NB4 (cell line): ENCODE measurements at regions not wholly inside any gene's neighbourhood (a gene's known extent, or its start where the extent isn't known, plus 50 kb on each side); places are given as distances from the start of the nearest gene placed in this dataset.

Experiments used
- DNase-seq: peaks from one replicate; pipeline ENCODE4 v3.0.0; 2010; ENCODE audit warnings: low read depth
- H3K4me3 ChIP-seq: one replicate; pipeline ENCODE4 v1.5.1; 2011; ENCODE audit warnings: mild to moderate bottlenecking, low read depth, low read length, moderate library complexity
- CTCF ChIP-seq: IDR thresholded peaks from one replicate; pipeline ENCODE4 v1.5.1; 2012; ENCODE audit warnings: low read depth, low read length
- MAX ChIP-seq: IDR thresholded peaks from 2 replicates; pipeline ENCODE4 v1.6.1; 2011; ENCODE audit warnings: low read depth, low read length
- MYC ChIP-seq: IDR thresholded peaks from 2 replicates; pipeline ENCODE4 v1.6.1; 2011; ENCODE audit warnings: low read depth, low read length
- POLR2A ChIP-seq: IDR thresholded peaks from 2 replicates; pipeline ENCODE4 v1.6.1; 2011; ENCODE audit warnings: mild to moderate bottlenecking; ENCODE audit not compliant: insufficient read length; ENCODE audit errors: extremely low read depth

GRCh38 chr5:116897291-116897690 is 322.7 kb upstream of the SEMA6A start:
- H3K4me3 ChIP-seq, result no peak overlapping the region
- TF ChIP-seq MAX, result no peak
- no peak for TF ChIP-seq POLR2A
- TF ChIP-seq MYC, result no peak
- no peak for TF ChIP-seq CTCF
- no peak for DNase-seq

- TF ChIP-seq CTCF (no peak), MYC (no peak), MAX (no peak)
- no peak overlapping the region for H3K4me3 ChIP-seq
- DNase-seq, result no peak
These were observed 321.4 kb upstream of the SEMA6A start for GRCh38 chr5:116896001-116896400.

GRCh38 chr5:116892993-116893392 is 318.4 kb upstream of the SEMA6A start:
- no peak for DNase-seq
- TF ChIP-seq MYC (no peak), MAX (no peak), POLR2A (no peak), CTCF (no peak)
- no peak overlapping the region for H3K4me3 ChIP-seq

GRCh38 chr5:116887104-116887503 is 312.5 kb upstream of the SEMA6A start:
- H3K4me3 ChIP-seq, result no peak overlapping the region
- no peak for DNase-seq
- TF ChIP-seq CTCF, result no peak
- TF ChIP-seq MYC, result no peak
- no peak for TF ChIP-seq MAX
- no peak for TF ChIP-seq POLR2A

- H3K4me3 ChIP-seq, result no peak overlapping the region
- no peak for DNase-seq
- TF ChIP-seq CTCF, result no peak
- no peak for TF ChIP-seq MYC
- TF ChIP-seq POLR2A, result no peak
These were observed 311.2 kb upstream of the SEMA6A start for GRCh38 chr5:116885825-116886224.

- no peak for DNase-seq
- TF ChIP-seq CTCF, result no peak
- TF ChIP-seq MAX, result no peak
- TF ChIP-seq POLR2A, result no peak
- TF ChIP-seq MYC, result no peak
- no peak overlapping the region for H3K4me3 ChIP-seq
These were observed 309.3 kb upstream of the SEMA6A start for GRCh38 chr5:116883875-116884274.
